Mammary epithelial cell (primary cell): ENCODE measurements at regions not wholly inside any gene's neighbourhood (a gene's known extent, or its start where the extent isn't known, plus 50 kb on each side); places are given as distances from the start of the nearest gene placed in this dataset.

Source experiments
- CTCF ChIP-seq, 2 donors: IDR thresholded peaks in 1 of 2; conservative IDR thresholded peaks in 1 of 2; 2 replicates each; pipeline ENCODE4 v1.5.1; 2011 to 2012; ENCODE audit warnings: inconsistent platforms in 2 of 2, low read length in 2 of 2, mild to moderate bottlenecking in 2 of 2, control low read depth in 1 of 2, low read depth in 1 of 2; ENCODE audit not compliant: insufficient read depth in 1 of 2; ENCODE audit errors: extremely low read depth in 1 of 2
- EZH2 ChIP-seq: IDR thresholded peaks from 2 replicates; pipeline ENCODE4 v1.6.1; 2012; ENCODE audit warnings: low read length, inconsistent platforms, borderline replicate concordance

GRCh38 chr10:113425541-113425951 lies 127.3 kb upstream of the HABP2 start:
- TF ChIP-seq CTCF (conservative IDR thresholded peaks at IDR 0.05 in 1 of 2, IDR thresholded peaks at IDR 0.05 in 1 of 2; ENCODE audit: extremely low read depth in 1 of 2, insufficient read depth in 1 of 2, low read depth in 1 of 2, low read length in 2 of 2) (no peak), EZH2 (no peak)
